ENCODE measurements at regions not wholly inside any gene's neighbourhood (a gene's known extent, or its start where the extent isn't known, plus 50 kb on each side); places are given as distances from the start of the nearest gene placed in this dataset.

DNA sequence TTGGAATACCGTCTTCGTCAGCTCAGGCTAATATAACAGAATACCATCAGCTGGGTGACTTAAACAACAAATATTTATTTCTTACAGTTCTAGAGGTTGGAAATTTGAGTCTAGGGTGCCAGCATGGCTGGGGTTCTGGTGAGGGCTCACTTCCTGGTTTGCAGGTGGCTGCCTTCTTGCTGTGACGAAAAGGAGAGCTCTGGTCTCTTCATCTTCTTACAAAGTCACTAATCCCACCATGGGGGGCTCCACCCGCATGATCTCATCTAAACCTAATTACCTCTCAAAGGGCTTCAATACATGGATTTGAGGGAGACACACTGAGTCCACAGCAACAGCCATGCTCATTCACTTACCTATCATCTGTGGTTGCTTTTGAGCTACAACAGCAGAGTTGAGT, 78.3 kb downstream of the PSMG1 start:
- TF ChIP-seq, protein P1, sequence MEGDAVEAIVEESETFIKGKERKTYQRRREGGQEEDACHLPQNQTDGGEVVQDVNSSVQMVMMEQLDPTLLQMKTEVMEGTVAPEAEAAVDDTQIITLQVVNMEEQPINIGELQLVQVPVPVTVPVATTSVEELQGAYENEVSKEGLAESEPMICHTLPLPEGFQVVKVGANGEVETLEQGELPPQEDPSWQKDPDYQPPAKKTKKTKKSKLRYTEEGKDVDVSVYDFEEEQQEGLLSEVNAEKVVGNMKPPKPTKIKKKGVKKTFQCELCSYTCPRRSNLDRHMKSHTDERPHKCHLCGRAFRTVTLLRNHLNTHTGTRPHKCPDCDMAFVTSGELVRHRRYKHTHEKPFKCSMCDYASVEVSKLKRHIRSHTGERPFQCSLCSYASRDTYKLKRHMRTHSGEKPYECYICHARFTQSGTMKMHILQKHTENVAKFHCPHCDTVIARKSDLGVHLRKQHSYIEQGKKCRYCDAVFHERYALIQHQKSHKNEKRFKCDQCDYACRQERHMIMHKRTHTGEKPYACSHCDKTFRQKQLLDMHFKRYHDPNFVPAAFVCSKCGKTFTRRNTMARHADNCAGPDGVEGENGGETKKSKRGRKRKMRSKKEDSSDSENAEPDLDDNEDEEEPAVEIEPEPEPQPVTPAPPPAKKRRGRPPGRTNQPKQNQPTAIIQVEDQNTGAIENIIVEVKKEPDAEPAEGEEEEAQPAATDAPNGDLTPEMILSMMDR (IDR thresholded peaks at IDR 0.05): no peak
- H3K4me3 ChIP-seq: no peak overlapping the region
- peak in 1 of 2 donors; percentile 58 for DNase-seq
- peaks cover 0 to 28% (median 17%) of the 10 kb centered on the region in 4 donors for H3K4me1 ChIP-seq
- no peaks in the 10 kb centered on the region for H3K36me3 ChIP-seq
- intact Hi-C loops (cut with DNase I; ENCODE audit: low total_unique reads): no loop called here
- no peaks in the 10 kb centered on the region for H3K9me3 ChIP-seq
- no peaks in the 10 kb centered on the region for H3K27me3 ChIP-seq
- H3K27ac ChIP-seq: peak overlapping the region; percentile 74 to 83

DNA sequence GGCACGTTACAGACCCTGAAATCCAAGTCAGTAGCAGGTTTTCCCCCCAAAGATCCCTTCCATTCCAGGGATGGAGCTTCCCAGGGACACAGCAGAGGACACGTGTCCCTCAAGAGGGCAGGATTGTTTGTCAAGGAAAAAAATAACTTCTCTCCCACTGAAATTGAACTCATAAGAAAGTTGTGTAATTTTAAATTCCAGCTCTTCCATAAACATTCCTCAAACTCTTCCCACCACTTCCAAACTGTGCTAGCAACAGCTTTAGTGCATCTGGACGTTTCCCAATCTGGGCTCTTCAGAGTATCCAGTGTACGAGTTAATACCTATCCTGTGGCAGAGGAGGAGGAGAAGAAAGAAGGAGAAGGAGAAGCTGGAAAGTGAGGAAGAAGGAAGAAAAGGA, 79.6 kb downstream of the PSMG1 start:
- Histone ChIP-seq H3K27ac (peak overlapping the region; percentile 74 to 83), H3K27me3 (no peaks in the 10 kb centered on the region), H3K4me3 (no peak overlapping the region), H3K9me3 (no peaks in the 10 kb centered on the region), H3K4me1 (peaks cover 0 to 28% (median 17%) of the 10 kb centered on the region in 4 donors), H3K36me3 (no peaks in the 10 kb centered on the region)
- TF ChIP-seq, protein P1 (IDR thresholded peaks at IDR 0.05): no peak
- peak in 1 of 2 donors; percentile 48 for DNase-seq
- intact Hi-C loops (cut with DNase I; ENCODE audit: low total_unique reads): no loop called here

DNA sequence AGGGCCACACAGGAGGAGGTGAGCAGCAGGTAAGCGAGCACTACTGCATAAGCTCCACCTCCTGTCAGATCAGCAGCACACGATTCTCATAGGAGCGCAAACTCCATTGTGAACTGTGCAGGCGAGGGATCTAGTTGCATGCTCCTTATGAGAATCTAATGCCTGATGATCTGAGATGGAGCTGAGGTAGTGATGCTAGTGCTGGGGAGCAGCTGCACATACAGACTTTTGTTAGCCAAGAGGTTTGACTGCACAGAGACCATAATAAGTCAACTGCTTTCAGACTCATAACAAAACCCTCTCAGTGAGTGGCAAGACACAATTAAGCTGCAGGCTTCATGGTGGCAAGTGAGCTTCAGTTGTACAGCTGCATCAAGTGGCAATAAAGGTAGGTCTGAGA, 83.4 kb downstream of the PSMG1 start:
- no peak for DNase-seq
- H3K27ac ChIP-seq: no peak overlapping the region
- intact Hi-C loops (cut with DNase I; ENCODE audit: low total_unique reads): no loop called here
- H3K27me3 ChIP-seq: no peaks in the 10 kb centered on the region
- no peak overlapping the region for H3K4me3 ChIP-seq
- no peaks in the 10 kb centered on the region for H3K9me3 ChIP-seq
- TF ChIP-seq, protein P1 (IDR thresholded peaks at IDR 0.05): no peak
- H3K4me1 ChIP-seq: peaks cover 0 to 21% (median 11%) of the 10 kb centered on the region in 4 donors
- H3K36me3 ChIP-seq: no peaks in the 10 kb centered on the region

DNA sequence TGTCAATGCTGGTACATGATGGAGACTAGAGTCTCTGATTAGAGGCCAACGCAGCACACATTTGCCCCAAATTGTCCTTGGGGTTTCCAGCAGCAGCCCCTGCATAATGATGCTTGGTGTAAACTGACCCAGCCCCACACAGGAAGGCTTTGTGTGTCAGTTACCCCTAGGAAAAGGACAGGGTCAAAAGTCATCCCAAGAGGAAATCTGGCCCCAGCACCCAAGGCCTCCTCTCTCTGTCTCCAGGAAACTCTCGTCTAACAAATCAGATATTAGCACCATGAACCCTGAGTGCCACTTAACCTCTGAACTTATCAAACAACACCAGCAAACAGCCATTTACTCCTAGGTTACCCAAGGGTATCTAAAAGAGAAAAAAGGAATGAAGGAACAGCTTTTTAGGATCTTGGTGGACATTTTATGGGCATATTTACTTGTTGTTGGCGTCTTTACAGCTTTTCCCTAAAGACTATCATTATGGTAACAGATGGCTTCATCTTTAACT, 84.5 kb downstream of the PSMG1 start:
- no peaks in the 10 kb centered on the region for H3K36me3 ChIP-seq
- no peaks in the 10 kb centered on the region for H3K27me3 ChIP-seq
- no peak overlapping the region for H3K4me3 ChIP-seq
- no peaks in the 10 kb centered on the region for H3K9me3 ChIP-seq
- intact Hi-C loops (cut with DNase I; ENCODE audit: low total_unique reads): no loop called here
- peak in 1 of 2 donors; percentile 45 for DNase-seq
- TF ChIP-seq, protein P1 (IDR thresholded peaks at IDR 0.05): no peak
- H3K4me1 ChIP-seq: peaks cover 0 to 10% (median 5%) of the 10 kb centered on the region in 4 donors
- no peak overlapping the region for H3K27ac ChIP-seq

DNA sequence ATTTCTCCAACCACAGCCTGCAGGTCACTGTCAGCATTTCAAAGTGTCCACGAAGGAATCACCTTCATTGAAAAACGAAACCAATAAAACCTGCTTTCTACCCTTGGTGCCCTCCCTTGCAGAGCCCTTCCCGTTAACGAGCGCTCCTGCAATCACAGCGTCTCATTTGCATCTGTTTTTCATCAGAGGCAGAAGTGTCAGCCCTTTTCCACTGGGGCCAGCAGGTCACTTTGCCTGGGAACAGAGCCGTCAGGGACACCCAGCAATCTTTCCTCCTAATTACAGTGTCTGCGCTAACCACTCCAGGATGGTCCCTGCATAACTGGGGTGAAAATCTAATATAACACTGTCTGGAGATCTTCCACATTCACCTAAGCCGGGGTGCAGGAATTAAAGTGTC, 85.3 kb downstream of the PSMG1 start:
- Histone ChIP-seq H3K4me1 (peaks cover 0 to 2% (median 0%) of the 10 kb centered on the region in 4 donors), H3K27ac (no peak overlapping the region), H3K36me3 (no peaks in the 10 kb centered on the region), H3K9me3 (no peaks in the 10 kb centered on the region), H3K27me3 (no peaks in the 10 kb centered on the region), H3K4me3 (no peak overlapping the region)
- intact Hi-C loops (cut with DNase I; ENCODE audit: low total_unique reads): no loop called here
- DNase-seq: peak in 1 of 2 donors; percentile 32
- TF ChIP-seq, protein P1 (IDR thresholded peaks at IDR 0.05): no peak
